Vagina (tissue), 2 donors: ENCODE measurements at regions not wholly inside any gene's neighbourhood (a gene's known extent, or its start where the extent isn't known, plus 50 kb on each side); places are given as distances from the start of the nearest gene placed in this dataset.
A peak's percentile ranks its signal among the peaks of the same experiment; 100 is the strongest.
"Not testable (repeated sequence)": the region's sequence is repeated elsewhere in the genome, so short reads cannot be mapped to it uniquely, and the experiment has no call there.

ENCODE experiments used
- DNase-seq, 2 donors: peaks; one replicate each; pipeline ENCODE4 v3.0.0-alpha.2; 2017; ENCODE audit errors: extremely low spot score in 2 of 2
- H3K27ac ChIP-seq: fragments of 200-600 bp; sonication (generic); one replicate; pipeline ENCODE4 v1.5.1; 2019
- H3K27me3 ChIP-seq: fragments of 200-600 bp; sonication (generic); one replicate; pipeline ENCODE4 v1.5.1; 2019
- H3K36me3 ChIP-seq, 2 donors: fragments of 200-600 bp; sonication (generic); one replicate each; pipeline ENCODE4 v1.5.1; 2017 to 2019
- H3K4me1 ChIP-seq: fragments of 200-600 bp; sonication (generic); one replicate; pipeline ENCODE4 v1.5.1; 2019
- H3K4me3 ChIP-seq, 2 donors: fragments of 200-600 bp; sonication (generic); 1 replicate in 1 of 2; 2 replicates in 1 of 2; pipeline ENCODE4 v1.5.1; 2016 to 2019
- H3K9me3 ChIP-seq: fragments of 200-600 bp; sonication (generic); one replicate; pipeline ENCODE4 v1.5.1; 2019
- CTCF ChIP-seq, 3 experiments: fragments of 450-650 bp in 2 of 3; fragments of 200-600 bp in 1 of 3; sonication (generic) in 1 of 3; IDR thresholded peaks; one replicate each; pipeline ENCODE4 v1.5.1; 2017 to 2019; ENCODE audit warnings: antibody characterized with exemption in 3 of 3, mild to moderate bottlenecking in 2 of 3, moderate library complexity in 2 of 3
- POLR2A ChIP-seq, 2 donors: fragments of 450-650 bp; IDR thresholded peaks; one replicate each; pipeline ENCODE4 v1.6.1; 2017; ENCODE audit warnings: antibody characterized with exemption in 2 of 2, mild to moderate bottlenecking in 2 of 2, moderate library complexity in 2 of 2
- POLR2AphosphoS5 ChIP-seq, 2 donors: sonication (generic); formaldehyde crosslinking; IDR thresholded peaks; one replicate each; pipeline ENCODE4 v1.9.0; 2017; ENCODE audit warnings: antibody characterized with exemption in 2 of 2, mild to moderate bottlenecking in 2 of 2, low read depth in 1 of 2; ENCODE audit not compliant: insufficient read depth in 1 of 2
- intact Hi-C: fragments of 100-400 bp; cut with DNase I; formaldehyde crosslinking; loops from one replicate; pipeline ENCODE4 v1.15.1; 2023

GRCh38 chr5:100646691-100647090, 111.5 kb downstream of the FAM174A start:
- TF ChIP-seq POLR2AphosphoS5 (IDR thresholded peaks at IDR 0.05; ENCODE audit: insufficient read depth in 1 of 2, low read depth in 1 of 2), result no peak
- no peak for TF ChIP-seq CTCF (IDR thresholded peaks at IDR 0.05)
- no peak for TF ChIP-seq POLR2A (IDR thresholded peaks at IDR 0.05)
- intact Hi-C loops, result no loop called here
- DNase-seq, result no peak
- Histone ChIP-seq H3K27me3 (no peaks in the 10 kb centered on the region), H3K4me1 (peaks cover 12% of the 10 kb centered on the region), H3K27ac (no peak overlapping the region), H3K36me3 (no peaks in the 10 kb centered on the region), H3K9me3 (no peaks in the 10 kb centered on the region), H3K4me3 (no peak overlapping the region)

- Histone ChIP-seq H3K36me3 (no peaks in the 10 kb centered on the region), H3K27me3 (no peaks in the 10 kb centered on the region), H3K4me1 (peaks cover 12% of the 10 kb centered on the region), H3K9me3 (no peaks in the 10 kb centered on the region), H3K4me3 (peak overlapping the region in 1 of 2 donors; percentile 9), H3K27ac (no peak overlapping the region)
- TF ChIP-seq CTCF (IDR thresholded peaks at IDR 0.05) (no peak), POLR2AphosphoS5 (IDR thresholded peaks at IDR 0.05; ENCODE audit: insufficient read depth in 1 of 2, low read depth in 1 of 2) (no peak), POLR2A (IDR thresholded peaks at IDR 0.05) (no peak)
- intact Hi-C loops, result no loop called here
- DNase-seq, result no peak
Measured at GRCh38 chr5:100647461-100648230, 112.5 kb downstream of the FAM174A start.

- no peak for TF ChIP-seq POLR2A (IDR thresholded peaks at IDR 0.05)
- TF ChIP-seq CTCF (IDR thresholded peaks at IDR 0.05), result no peak
- TF ChIP-seq POLR2AphosphoS5 (IDR thresholded peaks at IDR 0.05; ENCODE audit: insufficient read depth in 1 of 2, low read depth in 1 of 2), result no peak
- Histone ChIP-seq H3K4me1 (no peaks in the 10 kb centered on the region), H3K27ac (no peak overlapping the region), H3K4me3 (no peak overlapping the region), H3K9me3 (no peaks in the 10 kb centered on the region), H3K36me3 (no peaks in the 10 kb centered on the region), H3K27me3 (no peaks in the 10 kb centered on the region)
- intact Hi-C loops, result no loop called here
- DNase-seq, result no peak
Measured at GRCh38 chr5:100654895-100655294, 119.7 kb downstream of the FAM174A start.

GRCh38 chr5:100656771-100657170, 121.6 kb downstream of the FAM174A start:
- not testable (repeated sequence) for H3K27ac ChIP-seq

GRCh38 chr5:100659080-100659795, 124.1 kb downstream of the FAM174A start:
- no peaks in the 10 kb centered on the region for H3K4me1 ChIP-seq
- H3K36me3 ChIP-seq, result no peaks in the 10 kb centered on the region
- H3K4me3 ChIP-seq, result no peak overlapping the region
- H3K27ac ChIP-seq, result no peak overlapping the region
- intact Hi-C loops, result no loop called here
- TF ChIP-seq POLR2A (IDR thresholded peaks at IDR 0.05) (no peak), CTCF (IDR thresholded peaks at IDR 0.05) (no peak), POLR2AphosphoS5 (IDR thresholded peaks at IDR 0.05; ENCODE audit: insufficient read depth in 1 of 2, low read depth in 1 of 2) (no peak)
- H3K9me3 ChIP-seq, result no peaks in the 10 kb centered on the region
- DNase-seq, result no peak
- H3K27me3 ChIP-seq, result no peaks in the 10 kb centered on the region

More at GRCh38 chr5:100656771-100657170, 121.6 kb downstream of the FAM174A start:
- H3K9me3 ChIP-seq, intact Hi-C loops, H3K4me1 ChIP-seq, H3K36me3 ChIP-seq, DNase-seq, H3K4me3 ChIP-seq, H3K27me3 ChIP-seq: not testable (repeated sequence)
